Bronchial epithelial cell (primary cell): ENCODE measurements at regions not wholly inside any gene's neighbourhood (a gene's known extent, or its start where the extent isn't known, plus 50 kb on each side); places are given as distances from the start of the nearest gene placed in this dataset.
A peak's percentile ranks its signal among the peaks of the same experiment; 100 is the strongest.

Experiments
- DNase-seq: peaks from one replicate; pipeline ENCODE4 v3.0.0-alpha.2; 2010; ENCODE audit warnings: low read depth
- FAIRE-seq: peaks from 2 replicates; lab custom pipeline; 2011; peaks lifted over from hg19 to GRCh38; lab: Jason Lieb, UNC
- H3K27me3 ChIP-seq: 2 replicates; pipeline ENCODE4 v1.5.1; 2011; ENCODE audit warnings: low read length; ENCODE audit not compliant: control insufficient read depth, insufficient read depth
- H3K36me3 ChIP-seq: 2 replicates; pipeline ENCODE4 v1.5.1; 2011; ENCODE audit warnings: low read length; ENCODE audit not compliant: control insufficient read depth, insufficient read depth
- H3K4me3 ChIP-seq: 2 replicates; pipeline ENCODE4 v1.5.1; 2011; ENCODE audit warnings: mild to moderate bottlenecking, low read depth, low read length, control low read depth
- CTCF ChIP-seq: IDR thresholded peaks from 2 replicates; pipeline ENCODE4 v1.5.1; 2011; ENCODE audit warnings: mild to moderate bottlenecking, moderate library complexity, low read length, control low read depth, inconsistent platforms; ENCODE audit not compliant: insufficient read depth, severe bottlenecking

DNA sequence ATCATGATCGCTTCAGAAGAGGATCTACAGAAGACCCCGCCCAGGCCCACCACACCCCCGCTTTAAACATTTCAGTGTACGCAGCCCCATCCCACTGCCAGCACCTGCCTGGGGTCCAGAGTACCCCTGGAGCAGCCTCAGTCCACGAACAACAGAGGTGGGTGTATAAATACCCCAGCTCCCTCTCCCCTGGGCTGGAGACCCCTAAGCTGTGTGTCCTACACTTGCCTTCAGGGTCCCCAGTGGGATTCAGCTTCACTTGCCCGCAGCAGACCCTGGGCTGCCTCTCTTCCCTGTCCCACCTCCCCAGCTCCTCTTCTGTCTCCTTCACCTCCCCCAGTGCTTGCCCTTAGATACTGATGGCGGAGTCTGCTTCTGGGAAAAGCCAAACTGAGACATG, 105.7 kb downstream of the RBFOX3 start:
- DNase-seq (no peak), FAIRE-seq (no peak)
- TF ChIP-seq CTCF: no peak
- H3K36me3 ChIP-seq: no peaks in the 10 kb centered on the region
- H3K27me3 ChIP-seq: no peaks in the 10 kb centered on the region
- H3K4me3 ChIP-seq: no peak overlapping the region

GRCh38 chr17:79504181-79504605, 106.7 kb downstream of the RBFOX3 start:
- FAIRE-seq: peak; percentile 36

DNA sequence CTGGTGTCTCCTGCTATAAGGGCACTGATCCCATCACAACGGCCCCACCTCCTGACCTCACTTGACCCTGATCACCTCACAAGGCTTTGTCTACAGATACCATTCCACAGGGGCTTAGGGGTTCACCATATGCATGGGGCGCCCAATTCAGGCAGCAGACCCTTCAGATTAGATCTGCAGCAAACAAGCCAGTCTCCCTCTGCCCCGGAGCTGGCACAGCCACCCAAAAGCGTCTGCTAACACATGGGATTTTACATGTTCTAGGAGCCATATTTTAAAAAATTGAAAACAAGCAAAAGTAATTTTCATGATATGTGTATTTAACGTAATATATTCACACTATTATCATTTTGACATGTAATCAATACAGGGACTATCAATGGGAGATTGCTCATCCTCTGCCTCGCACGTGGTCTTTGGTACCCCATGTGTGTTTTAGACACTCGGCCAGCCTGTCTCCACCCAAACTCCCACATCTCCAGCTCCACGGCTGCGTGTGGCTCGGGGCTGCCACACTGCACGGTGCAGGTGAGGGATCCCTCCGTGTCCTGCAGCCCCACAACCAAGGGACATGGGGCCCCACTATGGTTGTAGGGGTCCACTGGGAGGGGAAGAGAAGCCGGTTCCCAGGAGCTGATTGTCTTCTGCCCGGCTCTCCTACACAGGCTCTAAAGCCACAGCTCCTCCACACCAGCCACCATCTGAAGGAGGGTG, 107.6 kb downstream of the RBFOX3 start:
- Histone ChIP-seq H3K36me3 (no peaks in the 10 kb centered on the region), H3K4me3 (no peak overlapping the region), H3K27me3 (no peaks in the 10 kb centered on the region)
- FAIRE-seq (no peak), DNase-seq (no peak)
- TF ChIP-seq CTCF: no peak

More at GRCh38 chr17:79504181-79504605, 106.7 kb downstream of the RBFOX3 start:
- no peak overlapping the region for H3K4me3 ChIP-seq
- no peak for TF ChIP-seq CTCF
- no peaks in the 10 kb centered on the region for H3K36me3 ChIP-seq
- H3K27me3 ChIP-seq: no peaks in the 10 kb centered on the region
- DNase-seq: no peak

- no peak for FAIRE-seq
Measured at GRCh38 chr17:79501910-79502309, 108.9 kb downstream of the RBFOX3 start.

DNA sequence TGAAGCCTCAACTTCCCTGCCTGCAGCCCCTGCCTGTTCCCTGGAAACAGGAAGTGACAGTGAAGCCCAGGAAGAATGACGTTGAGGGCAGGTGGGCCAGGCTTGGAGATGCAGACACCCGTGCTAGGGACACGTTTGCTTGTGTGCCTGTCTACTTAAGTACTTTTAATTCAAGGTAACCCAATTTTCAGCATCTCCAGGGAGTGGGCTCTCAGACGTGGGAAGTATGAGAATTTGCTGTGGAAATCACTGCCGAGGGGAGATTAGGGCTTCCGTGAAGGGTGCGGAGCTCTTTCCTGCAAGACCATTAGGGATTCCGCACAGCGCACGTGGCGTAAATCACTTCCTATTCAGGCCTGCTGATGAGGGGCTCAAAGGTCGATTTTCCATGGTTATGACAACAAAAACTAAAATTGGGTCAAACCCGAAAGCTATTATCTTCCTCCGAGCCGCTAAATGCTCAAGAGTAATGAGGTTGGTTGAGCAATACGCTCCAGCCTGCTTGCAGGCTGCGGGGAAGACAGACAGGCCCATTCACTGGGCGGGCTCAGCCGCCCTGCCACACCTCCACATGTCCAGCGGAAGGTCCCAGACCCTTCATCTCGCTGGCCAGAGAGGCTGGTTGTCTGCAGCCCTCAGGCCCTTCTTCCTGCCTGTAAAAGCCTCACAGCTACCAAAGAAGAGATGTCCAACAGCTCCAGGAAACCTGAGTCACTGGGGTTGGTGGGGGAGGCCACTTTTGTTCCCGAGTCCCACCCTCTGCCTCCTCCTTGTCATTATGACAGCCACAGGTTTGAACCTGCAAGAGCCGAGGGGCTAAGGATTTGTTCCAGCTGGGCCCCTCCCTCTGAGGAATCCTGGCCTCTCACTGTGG, 109.9 kb downstream of the RBFOX3 start:
- Histone ChIP-seq H3K4me3 (no peak overlapping the region), H3K27me3 (no peaks in the 10 kb centered on the region), H3K36me3 (no peaks in the 10 kb centered on the region)
- no peak for FAIRE-seq
- DNase-seq: no peak
- TF ChIP-seq CTCF: no peak

More at GRCh38 chr17:79501910-79502309, 108.9 kb downstream of the RBFOX3 start:
- Histone ChIP-seq H3K27me3 (no peaks in the 10 kb centered on the region), H3K36me3 (no peaks in the 10 kb centered on the region), H3K4me3 (no peak overlapping the region)
- no peak for DNase-seq
- TF ChIP-seq CTCF: no peak
